HG03520 (cell line): ENCODE measurements at regions not wholly inside any gene's neighbourhood (a gene's known extent, or its start where the extent isn't known, plus 50 kb on each side); places are given as distances from the start of the nearest gene placed in this dataset.

Experiments used
- ATAC-seq: cut with Tn5 transposase; IDR thresholded peaks from one replicate; pipeline ENCODE4 v1.9.1; 2021; ENCODE audit warnings: mild to moderate bottlenecking, moderate library complexity; ENCODE audit not compliant: unreplicated experiment

GRCh38 chr3:168197162-168197561 is 101.4 kb upstream of the GOLIM4 start:
- no peak for ATAC-seq

- ATAC-seq, result no peak
Measured at GRCh38 chr3:168191856-168192255, 96.1 kb upstream of the GOLIM4 start.

- ATAC-seq, result no peak
Measured at GRCh38 chr3:168187233-168187632, 91.5 kb upstream of the GOLIM4 start.

- no peak for ATAC-seq
Measured at GRCh38 chr3:168186293-168186983, 90.7 kb upstream of the GOLIM4 start.

GRCh38 chr3:168183774-168184173 is 88.0 kb upstream of the GOLIM4 start:
- no peak for ATAC-seq

GRCh38 chr3:168168743-168169142 is 73.0 kb upstream of the GOLIM4 start:
- no peak for ATAC-seq

GRCh38 chr3:168165390-168166269 is 69.9 kb upstream of the GOLIM4 start:
- ATAC-seq, result peak; percentile 78

GRCh38 chr3:168162172-168162571 is 66.4 kb upstream of the GOLIM4 start:
- no peak for ATAC-seq

GRCh38 chr3:168161696-168162095 is 66.0 kb upstream of the GOLIM4 start:
- no peak for ATAC-seq

GRCh38 chr3:168157903-168158302 is 62.2 kb upstream of the GOLIM4 start:
- no peak for ATAC-seq

- ATAC-seq, result no peak
Measured at GRCh38 chr3:168157099-168157700, 61.5 kb upstream of the GOLIM4 start.

GRCh38 chr3:168156479-168156878 is 60.8 kb upstream of the GOLIM4 start:
- no peak for ATAC-seq

GRCh38 chr3:168155303-168155702 is 59.6 kb upstream of the GOLIM4 start:
- no peak for ATAC-seq

- no peak for ATAC-seq
Measured at GRCh38 chr3:168154089-168154488, 58.4 kb upstream of the GOLIM4 start.

GRCh38 chr3:168152149-168152548 is 56.4 kb upstream of the GOLIM4 start:
- no peak for ATAC-seq
